ENCODE measurements at regions not wholly inside any gene's neighbourhood (a gene's known extent, or its start where the extent isn't known, plus 50 kb on each side); places are given as distances from the start of the nearest gene placed in this dataset.

DNA sequence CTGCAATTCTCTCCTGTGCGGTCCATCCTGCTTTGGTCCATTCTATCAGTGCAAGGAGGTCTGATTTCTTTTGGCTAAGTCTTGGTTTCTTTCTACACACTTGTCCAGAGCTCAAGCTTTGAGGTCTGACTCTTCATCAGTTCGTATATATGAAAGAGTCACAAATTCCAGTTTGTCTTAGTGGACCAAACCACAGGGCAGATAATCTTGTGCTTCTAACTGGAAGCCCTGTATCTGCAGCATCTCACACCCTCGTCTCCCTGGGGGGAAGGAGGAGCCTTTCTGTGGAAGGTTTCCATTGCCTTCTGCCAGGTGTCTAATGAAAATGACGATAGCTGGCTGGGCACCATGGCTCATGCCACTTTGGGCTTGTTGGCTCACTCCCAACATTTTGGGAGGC lies 148.5 kb downstream of the SPP2 start:
- TF ChIP-seq, protein P1, sequence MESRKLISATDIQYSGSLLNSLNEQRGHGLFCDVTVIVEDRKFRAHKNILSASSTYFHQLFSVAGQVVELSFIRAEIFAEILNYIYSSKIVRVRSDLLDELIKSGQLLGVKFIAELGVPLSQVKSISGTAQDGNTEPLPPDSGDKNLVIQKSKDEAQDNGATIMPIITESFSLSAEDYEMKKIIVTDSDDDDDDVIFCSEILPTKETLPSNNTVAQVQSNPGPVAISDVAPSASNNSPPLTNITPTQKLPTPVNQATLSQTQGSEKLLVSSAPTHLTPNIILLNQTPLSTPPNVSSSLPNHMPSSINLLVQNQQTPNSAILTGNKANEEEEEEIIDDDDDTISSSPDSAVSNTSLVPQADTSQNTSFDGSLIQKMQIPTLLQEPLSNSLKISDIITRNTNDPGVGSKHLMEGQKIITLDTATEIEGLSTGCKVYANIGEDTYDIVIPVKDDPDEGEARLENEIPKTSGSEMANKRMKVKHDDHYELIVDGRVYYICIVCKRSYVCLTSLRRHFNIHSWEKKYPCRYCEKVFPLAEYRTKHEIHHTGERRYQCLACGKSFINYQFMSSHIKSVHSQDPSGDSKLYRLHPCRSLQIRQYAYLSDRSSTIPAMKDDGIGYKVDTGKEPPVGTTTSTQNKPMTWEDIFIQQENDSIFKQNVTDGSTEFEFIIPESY (CRISPR knock-in tag; IDR thresholded peaks at IDR 0.05) = no peak
- TF ChIP-seq, protein P2, sequence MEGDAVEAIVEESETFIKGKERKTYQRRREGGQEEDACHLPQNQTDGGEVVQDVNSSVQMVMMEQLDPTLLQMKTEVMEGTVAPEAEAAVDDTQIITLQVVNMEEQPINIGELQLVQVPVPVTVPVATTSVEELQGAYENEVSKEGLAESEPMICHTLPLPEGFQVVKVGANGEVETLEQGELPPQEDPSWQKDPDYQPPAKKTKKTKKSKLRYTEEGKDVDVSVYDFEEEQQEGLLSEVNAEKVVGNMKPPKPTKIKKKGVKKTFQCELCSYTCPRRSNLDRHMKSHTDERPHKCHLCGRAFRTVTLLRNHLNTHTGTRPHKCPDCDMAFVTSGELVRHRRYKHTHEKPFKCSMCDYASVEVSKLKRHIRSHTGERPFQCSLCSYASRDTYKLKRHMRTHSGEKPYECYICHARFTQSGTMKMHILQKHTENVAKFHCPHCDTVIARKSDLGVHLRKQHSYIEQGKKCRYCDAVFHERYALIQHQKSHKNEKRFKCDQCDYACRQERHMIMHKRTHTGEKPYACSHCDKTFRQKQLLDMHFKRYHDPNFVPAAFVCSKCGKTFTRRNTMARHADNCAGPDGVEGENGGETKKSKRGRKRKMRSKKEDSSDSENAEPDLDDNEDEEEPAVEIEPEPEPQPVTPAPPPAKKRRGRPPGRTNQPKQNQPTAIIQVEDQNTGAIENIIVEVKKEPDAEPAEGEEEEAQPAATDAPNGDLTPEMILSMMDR (CRISPR knock-in tag; IDR thresholded peaks at IDR 0.05) = no peak
- TF ChIP-seq DNMT1 (CRISPR knock-in tag; IDR thresholded peaks at IDR 0.05) (no peak), SP1 (IDR thresholded peaks at IDR 0.05) (no peak), SP1 (CRISPR knock-in tag; IDR thresholded peaks at IDR 0.05) (no peak), HNRNPL (IDR thresholded peaks at IDR 0.05; ENCODE audit: low read depth, low read length) (no peak), ATF1 (CRISPR knock-in tag; IDR thresholded peaks at IDR 0.05) (no peak), U2AF2 (IDR thresholded peaks at IDR 0.05; ENCODE audit: low read depth, low read length) (no peak), BHLHE40 (IDR thresholded peaks at IDR 0.05; ENCODE audit: low read length) (no peak), SRSF4 (IDR thresholded peaks at IDR 0.05; ENCODE audit: low read depth, low read length, poor library complexity, severe bottlenecking) (no peak), POLR2A (IDR thresholded peaks at IDR 0.05; ENCODE audit: insufficient read depth in 1 of 2, low read depth in 2 of 2, low read length in 2 of 2) (no peak), TAF1 (CRISPR knock-in tag; IDR thresholded peaks at IDR 0.05) (no peak)
- TF ChIP-seq, protein P3, sequence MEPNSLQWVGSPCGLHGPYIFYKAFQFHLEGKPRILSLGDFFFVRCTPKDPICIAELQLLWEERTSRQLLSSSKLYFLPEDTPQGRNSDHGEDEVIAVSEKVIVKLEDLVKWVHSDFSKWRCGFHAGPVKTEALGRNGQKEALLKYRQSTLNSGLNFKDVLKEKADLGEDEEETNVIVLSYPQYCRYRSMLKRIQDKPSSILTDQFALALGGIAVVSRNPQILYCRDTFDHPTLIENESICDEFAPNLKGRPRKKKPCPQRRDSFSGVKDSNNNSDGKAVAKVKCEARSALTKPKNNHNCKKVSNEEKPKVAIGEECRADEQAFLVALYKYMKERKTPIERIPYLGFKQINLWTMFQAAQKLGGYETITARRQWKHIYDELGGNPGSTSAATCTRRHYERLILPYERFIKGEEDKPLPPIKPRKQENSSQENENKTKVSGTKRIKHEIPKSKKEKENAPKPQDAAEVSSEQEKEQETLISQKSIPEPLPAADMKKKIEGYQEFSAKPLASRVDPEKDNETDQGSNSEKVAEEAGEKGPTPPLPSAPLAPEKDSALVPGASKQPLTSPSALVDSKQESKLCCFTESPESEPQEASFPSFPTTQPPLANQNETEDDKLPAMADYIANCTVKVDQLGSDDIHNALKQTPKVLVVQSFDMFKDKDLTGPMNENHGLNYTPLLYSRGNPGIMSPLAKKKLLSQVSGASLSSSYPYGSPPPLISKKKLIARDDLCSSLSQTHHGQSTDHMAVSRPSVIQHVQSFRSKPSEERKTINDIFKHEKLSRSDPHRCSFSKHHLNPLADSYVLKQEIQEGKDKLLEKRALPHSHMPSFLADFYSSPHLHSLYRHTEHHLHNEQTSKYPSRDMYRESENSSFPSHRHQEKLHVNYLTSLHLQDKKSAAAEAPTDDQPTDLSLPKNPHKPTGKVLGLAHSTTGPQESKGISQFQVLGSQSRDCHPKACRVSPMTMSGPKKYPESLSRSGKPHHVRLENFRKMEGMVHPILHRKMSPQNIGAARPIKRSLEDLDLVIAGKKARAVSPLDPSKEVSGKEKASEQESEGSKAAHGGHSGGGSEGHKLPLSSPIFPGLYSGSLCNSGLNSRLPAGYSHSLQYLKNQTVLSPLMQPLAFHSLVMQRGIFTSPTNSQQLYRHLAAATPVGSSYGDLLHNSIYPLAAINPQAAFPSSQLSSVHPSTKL (CRISPR knock-in tag; IDR thresholded peaks at IDR 0.05) = no peak

Measured in HepG2 (cell line).